ENCODE measurements at regions not wholly inside any gene's neighbourhood (a gene's known extent, or its start where the extent isn't known, plus 50 kb on each side); places are given as distances from the start of the nearest gene placed in this dataset.

DNA sequence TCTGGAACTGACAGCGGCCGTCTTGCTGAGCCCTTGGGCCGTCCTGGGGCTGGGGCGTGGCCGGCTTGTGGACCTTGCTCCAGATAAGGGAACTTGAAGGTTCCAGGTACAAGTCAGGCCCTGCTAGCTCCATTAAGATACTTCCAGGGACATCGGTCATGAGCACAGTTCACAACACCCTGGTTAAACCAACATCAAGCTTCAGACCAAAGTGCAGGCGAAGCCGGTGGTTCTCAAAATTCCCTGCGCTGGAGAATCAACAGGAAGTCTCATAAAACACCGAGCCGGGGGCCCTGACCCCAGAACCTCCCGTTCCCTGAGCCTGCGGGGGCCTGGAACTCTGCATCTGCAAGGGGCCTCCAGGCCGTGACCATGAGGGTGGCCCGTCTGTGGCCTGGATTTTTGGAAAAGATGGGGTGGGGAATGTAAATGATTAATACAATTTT, 1043.8 kb downstream of the BRD1 start:
- no peak for TF ChIP-seq POLR2A (IDR thresholded peaks at IDR 0.05)
- TF ChIP-seq, protein P1, sequence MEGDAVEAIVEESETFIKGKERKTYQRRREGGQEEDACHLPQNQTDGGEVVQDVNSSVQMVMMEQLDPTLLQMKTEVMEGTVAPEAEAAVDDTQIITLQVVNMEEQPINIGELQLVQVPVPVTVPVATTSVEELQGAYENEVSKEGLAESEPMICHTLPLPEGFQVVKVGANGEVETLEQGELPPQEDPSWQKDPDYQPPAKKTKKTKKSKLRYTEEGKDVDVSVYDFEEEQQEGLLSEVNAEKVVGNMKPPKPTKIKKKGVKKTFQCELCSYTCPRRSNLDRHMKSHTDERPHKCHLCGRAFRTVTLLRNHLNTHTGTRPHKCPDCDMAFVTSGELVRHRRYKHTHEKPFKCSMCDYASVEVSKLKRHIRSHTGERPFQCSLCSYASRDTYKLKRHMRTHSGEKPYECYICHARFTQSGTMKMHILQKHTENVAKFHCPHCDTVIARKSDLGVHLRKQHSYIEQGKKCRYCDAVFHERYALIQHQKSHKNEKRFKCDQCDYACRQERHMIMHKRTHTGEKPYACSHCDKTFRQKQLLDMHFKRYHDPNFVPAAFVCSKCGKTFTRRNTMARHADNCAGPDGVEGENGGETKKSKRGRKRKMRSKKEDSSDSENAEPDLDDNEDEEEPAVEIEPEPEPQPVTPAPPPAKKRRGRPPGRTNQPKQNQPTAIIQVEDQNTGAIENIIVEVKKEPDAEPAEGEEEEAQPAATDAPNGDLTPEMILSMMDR (IDR thresholded peaks at IDR 0.05 in 8 of 11, conservative IDR thresholded peaks at IDR 0.05 in 3 of 11) = no peak

Measured in spleen (tissue), 7 donors.